ENCODE measurements at regions not wholly inside any gene's neighbourhood (a gene's known extent, or its start where the extent isn't known, plus 50 kb on each side); places are given as distances from the start of the nearest gene placed in this dataset.
"Not testable (repeated sequence)": the region's sequence is repeated elsewhere in the genome, so short reads cannot be mapped to it uniquely, and the experiment has no call there.

DNA sequence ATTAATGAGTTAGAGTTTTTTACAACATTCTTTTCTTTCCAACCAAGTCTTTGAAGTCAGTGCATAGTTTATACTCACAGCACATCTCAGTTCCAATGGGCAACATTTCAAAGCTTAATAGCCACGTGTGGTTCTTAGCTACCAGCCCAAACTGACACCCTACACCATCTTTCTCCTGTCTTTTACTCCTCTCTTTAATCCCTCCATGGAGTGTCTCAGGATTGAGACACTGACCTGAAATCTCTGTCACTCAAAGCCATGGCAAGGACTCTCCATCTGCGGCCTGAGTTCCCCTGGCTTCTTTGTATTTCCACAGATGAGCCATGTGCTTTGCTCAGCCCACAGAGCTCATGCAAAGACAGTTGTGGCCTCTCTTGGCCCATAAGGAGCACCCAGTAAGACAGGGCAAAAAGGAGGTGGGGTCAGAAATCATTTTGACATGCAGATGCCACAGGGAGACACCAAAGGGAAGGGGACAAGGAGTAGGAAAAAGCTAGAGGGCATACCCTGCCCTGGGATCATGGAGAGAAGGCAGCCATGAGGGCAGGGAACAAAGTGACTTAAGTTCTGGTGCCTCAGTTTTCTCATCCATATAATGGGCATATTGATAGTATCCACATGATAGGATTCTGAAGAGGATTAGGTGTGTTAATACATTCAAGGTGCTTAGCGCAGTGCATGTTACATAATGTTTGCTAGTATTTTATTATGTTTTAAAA, 493.6 kb upstream of the PROK2 start:
- DNase-seq (ENCODE audit: low read depth in 2 of 2), result no peak

DNA sequence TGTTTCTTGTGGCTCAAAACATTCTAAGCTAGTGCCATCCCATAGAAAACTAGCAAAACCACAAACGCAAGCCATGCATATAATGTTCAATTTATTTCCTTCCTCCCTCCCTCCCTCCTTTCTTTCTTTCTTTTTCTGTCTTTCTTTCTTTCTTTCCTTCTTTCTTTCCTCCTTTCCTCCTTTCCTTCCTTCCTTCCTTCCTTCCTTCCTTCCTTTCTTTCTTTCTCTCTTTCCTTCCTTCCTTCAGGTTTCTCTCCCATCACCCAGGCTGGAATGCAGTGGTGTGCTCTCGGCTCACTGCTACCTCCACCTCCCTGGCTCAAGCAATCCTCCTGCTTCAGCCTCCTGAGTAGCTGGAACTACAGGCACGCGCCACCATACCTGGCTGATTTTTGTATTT, 492.8 kb upstream of the PROK2 start:
- DNase-seq (ENCODE audit: low read depth in 2 of 2), result no peak

DNA sequence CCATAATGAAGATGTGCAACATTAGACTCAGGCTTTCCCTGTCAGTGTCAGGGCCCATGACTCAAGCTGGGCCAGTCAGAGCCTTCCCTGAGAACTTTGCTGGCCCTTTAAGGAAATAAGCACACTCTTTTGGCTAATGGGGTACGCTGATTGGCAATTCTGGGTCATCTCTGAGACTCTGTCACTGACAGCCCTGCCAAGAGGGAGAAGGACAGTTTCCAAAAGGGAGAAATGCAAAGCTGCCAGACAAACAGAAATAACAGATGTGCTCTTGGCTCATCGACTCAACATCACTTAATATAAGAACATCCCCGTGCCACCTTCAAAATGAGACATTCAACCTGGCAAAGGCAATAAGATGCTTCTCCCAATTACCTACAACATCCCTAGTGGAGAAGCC, 491.9 kb upstream of the PROK2 start:
- DNase-seq (ENCODE audit: low read depth in 2 of 2), result no peak

DNA sequence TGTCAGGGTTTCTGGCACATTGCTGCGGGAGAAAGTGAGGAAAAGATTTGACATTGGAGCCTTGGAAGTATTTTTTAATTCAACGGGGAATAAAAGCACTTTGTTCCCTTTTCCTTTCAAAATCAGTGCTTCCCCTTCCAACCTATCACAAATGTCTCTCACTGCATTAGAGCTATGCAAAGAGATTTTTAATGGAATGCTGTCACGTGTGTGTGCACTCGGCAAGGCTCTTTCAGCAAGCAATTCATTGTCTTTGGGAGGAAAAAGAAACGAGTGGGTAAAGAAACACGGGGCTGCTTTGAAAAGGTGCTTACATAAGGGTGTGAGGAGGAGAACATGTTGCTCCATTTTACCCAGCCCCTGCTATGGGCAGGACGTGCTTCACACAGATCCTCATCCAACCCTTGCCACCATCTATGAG, 490.4 kb upstream of the PROK2 start:
- no peak for DNase-seq (ENCODE audit: low read depth in 2 of 2)

GRCh38 chr3:72274493-72275330, 489.8 kb upstream of the PROK2 start:
- DNase-seq (ENCODE audit: low read depth in 2 of 2), result no peak

DNA sequence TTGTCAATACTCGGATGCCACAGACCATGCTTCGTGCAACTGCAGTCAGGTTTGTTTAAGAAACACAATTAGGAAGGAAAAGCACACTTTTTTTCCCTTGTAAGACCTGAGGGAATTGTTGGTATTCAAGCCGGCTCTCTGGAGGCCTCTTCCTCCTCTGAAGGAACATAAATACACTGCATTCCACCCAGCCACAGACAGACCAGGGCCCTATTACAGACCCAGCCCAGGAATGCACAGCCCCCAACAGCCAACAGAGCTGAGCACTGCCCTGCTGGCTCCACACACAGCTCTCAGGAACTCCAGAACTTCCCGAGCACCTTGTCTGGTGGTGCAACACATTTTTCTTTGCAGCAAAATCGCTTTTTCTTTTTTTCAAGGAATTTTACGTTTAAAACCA, 488.7 kb upstream of the PROK2 start:
- DNase-seq (ENCODE audit: low read depth in 2 of 2), result no peak

GRCh38 chr3:72272356-72272755, 487.4 kb upstream of the PROK2 start:
- DNase-seq (ENCODE audit: low read depth in 2 of 2), result no peak

DNA sequence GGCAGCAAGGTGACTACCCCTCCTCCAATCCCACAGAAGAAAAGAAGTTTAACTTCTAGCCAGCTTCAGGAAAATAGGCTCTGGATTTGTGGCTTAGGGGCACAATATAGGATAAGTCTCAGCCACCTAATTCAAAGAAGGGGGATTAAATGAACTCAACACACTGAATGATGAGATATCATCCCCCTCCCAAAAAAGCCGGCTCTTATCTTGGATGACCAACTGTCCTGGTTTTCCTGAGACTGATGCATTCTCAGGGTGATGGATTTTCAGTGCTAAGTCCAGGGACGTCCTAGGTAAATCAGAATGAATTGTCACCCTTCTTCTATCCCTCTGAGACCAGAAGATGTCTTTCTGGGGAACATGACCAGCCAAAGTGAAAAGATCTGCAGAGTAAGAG, 487.0 kb upstream of the PROK2 start:
- DNase-seq (ENCODE audit: low read depth in 2 of 2), result no peak

GRCh38 chr3:72271216-72271615, 486.3 kb upstream of the PROK2 start:
- no peak for DNase-seq (ENCODE audit: low read depth in 2 of 2)

- DNase-seq (ENCODE audit: low read depth in 2 of 2), result no peak
These were observed 485.8 kb upstream of the PROK2 start for GRCh38 chr3:72270730-72271129.

DNA sequence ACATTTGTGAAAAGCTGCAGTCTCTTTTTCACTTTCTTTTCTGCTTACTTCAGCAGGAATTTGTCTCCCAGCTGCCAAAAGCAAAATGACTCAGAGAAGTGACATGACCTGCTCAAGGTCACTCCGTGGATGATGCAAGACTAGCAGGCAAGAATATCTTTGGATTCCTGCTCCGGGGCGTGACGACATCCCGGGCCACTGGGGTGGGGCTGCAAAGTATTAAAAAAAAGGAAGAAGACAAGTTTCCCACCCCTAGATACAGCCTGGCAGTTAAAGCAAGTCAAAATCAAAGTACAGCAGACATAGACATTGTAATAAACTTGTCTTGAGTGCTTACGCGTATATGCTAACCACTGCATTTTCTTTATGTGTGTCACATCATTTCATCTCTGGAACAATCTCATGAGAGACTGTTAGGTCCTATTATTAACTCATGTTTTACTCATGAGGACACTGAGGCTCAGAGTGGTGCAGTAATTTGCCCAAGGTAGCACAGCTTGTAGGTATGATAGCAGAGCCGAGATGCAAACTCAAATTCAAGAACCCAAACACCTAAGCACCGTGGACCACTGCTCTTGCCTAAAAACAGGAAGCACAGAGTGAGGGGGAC, 485.2 kb upstream of the PROK2 start:
- no peak for DNase-seq (ENCODE audit: low read depth in 2 of 2)

- no peak for DNase-seq (ENCODE audit: low read depth in 2 of 2)
These were observed 484.5 kb upstream of the PROK2 start for GRCh38 chr3:72269475-72269874.

DNA sequence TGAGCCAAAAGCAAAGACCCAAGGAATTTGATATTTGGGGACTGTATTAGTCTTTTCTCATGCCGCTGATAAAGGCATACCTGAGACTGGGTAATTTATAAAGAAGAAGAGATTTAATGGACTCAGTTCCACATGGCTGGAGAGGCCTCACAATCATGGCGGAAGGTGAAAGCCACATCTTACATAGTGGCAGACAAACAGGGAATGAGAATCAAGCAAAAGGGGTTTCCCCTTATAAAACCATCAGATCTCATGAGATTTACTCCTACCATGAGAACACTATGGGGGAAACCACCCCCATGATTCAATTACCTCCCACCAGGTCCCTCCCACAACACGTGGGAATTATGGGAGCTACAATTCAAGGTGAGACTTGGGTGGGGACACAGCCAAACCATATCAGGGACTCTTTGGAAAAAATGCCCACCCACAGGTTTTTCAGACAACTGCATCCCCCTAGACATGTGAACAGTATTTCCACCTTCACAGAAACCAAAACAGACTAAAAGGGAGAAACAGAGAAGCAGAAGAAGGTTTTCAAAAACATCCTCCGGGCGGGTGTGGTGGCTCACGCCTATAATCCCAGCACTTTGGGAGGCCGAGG, 482.1 kb upstream of the PROK2 start:
- not testable (repeated sequence) for DNase-seq (ENCODE audit: low read depth in 2 of 2)

DNA sequence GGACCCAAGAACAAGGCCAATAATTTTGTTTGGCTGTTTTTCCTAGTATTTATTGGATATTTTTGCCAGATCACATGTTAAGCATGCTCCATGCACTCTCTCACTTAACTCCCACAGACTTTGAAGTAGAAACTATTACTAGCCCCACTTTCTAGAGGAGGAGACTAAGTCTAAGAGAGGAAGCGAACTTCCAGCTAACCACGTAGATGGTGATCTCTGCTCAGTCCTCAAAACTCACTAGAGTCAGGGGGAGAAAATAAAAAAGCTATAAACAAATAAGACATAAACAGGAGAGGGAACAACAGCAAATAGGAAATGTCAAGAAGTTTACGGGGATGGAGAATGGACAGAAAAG, 481.0 kb upstream of the PROK2 start:
- no peak for DNase-seq (ENCODE audit: low read depth in 2 of 2)

- no peak for DNase-seq (ENCODE audit: low read depth in 2 of 2)
These were observed 480.5 kb upstream of the PROK2 start for GRCh38 chr3:72265256-72266015.

- DNase-seq (ENCODE audit: low read depth in 2 of 2), result no peak
These were observed 478.5 kb upstream of the PROK2 start for GRCh38 chr3:72263223-72263990.

GRCh38 chr3:72262736-72263135, 477.8 kb upstream of the PROK2 start:
- no peak for DNase-seq (ENCODE audit: low read depth in 2 of 2)

GRCh38 chr3:72261566-72262564, 476.9 kb upstream of the PROK2 start:
- DNase-seq (ENCODE audit: low read depth in 2 of 2), result no peak

DNA sequence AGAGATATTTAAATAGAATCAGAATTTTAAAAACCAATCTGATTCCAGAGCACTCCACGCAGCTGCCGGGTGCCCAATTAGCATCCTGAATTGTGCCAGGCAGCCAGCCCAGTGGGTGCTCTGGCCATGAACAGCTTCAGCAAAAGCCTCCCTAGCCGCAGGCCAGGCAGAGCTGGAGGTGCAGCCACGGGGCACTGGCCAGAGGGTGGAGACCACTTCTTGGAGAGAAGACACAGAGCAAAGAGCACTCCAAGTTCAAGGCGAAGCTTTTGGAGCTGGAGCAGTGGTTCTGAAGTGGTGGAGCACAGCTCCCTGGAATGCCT, 475.6 kb upstream of the PROK2 start:
- DNase-seq (ENCODE audit: low read depth in 2 of 2), result no peak

Data from stimulated activated CD4-positive, alpha-beta T cell treated with anti-CD3 and anti-CD28 coated beads, Interleukin-12 subunit alpha, Interleukin-12 subunit beta, amount 100 ng/mL, for 24 hours (primary cell).